RWPE1 (cell line): ENCODE measurements at regions not wholly inside any gene's neighbourhood (a gene's known extent, or its start where the extent isn't known, plus 50 kb on each side); places are given as distances from the start of the nearest gene placed in this dataset.
"Not testable (repeated sequence)": the region's sequence is repeated elsewhere in the genome, so short reads cannot be mapped to it uniquely, and the experiment has no call there.

Source experiments
- CTCF ChIA-PET: fragments of 350-600 bp; sonication (Branson Sonifier 250); formaldehyde crosslinking; extraction: SDS; loops from one replicate; lab custom pipeline; 2021; lab: Yijun Ruan, JAX
- POLR2A ChIA-PET: fragments of 400-600 bp; formaldehyde crosslinking; extraction: SDS; loops from one replicate; lab custom pipeline; 2020; ENCODE audit warnings: antibody characterized with exemption; ENCODE audit not compliant: low non-redundant PET; lab: Yijun Ruan, JAX
- DNase-seq: peaks from one replicate; pipeline ENCODE4 v3.0.0; 2012; ENCODE audit warnings: low spot score
- H3K27ac ChIP-seq: fragments of 450-650 bp; 2 replicates; pipeline ENCODE4 v1.5.1; 2017
- CTCF ChIP-seq: fragments of 450-650 bp; conservative IDR thresholded peaks from 2 replicates; pipeline ENCODE4 v1.5.1; 2017; ENCODE audit warnings: low read depth, mild to moderate bottlenecking

DNA sequence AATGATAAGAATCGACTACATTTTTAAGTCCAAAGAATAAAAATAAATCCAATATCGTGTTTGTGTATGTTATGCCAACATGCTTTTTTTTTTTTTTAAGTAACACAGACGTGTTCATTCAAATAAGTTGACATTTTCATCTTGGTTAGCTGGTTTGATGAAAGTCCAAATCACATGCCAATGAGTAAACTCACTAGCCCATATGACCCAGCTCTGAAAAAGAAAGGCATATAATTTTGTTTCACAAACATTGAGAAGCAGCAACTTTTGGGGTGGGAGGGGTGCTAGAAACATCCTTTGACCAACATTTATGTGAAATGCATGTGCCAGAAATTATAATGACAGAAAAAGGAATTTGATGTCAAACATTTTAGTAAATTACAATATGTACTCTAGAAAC is 61.6 kb upstream of the SPP1 start:
- H3K27ac ChIP-seq = no peak overlapping the region
- CTCF ChIA-PET = interaction anchor here (0.6 to 0.9 kb wide), 3 partner anchors 12 to 406 kb away, joined by 3 to 5 read pairs (median 4); no protein-coding TSS in a partner anchor
- DNase-seq = no peak
- POLR2A ChIA-PET = no interaction called here
- no peak for TF ChIP-seq CTCF

DNA sequence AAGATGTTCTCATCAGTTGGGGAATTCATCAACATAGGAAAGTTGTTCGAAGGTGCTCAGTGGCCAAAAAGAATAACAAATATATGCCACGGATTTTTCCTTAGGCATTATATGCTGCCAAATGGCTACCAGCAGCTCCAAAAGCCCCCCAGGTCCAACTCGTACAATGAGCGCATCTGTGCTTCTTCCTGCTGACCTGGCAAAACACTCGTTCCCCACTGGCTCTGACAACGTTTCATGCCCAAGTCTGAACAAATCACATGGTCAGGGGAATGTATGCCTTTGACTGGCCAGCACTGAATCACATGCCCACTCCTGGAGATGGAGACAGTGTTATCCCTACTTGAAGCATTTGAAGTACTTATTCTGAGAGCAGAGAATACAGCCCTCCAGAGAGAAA is 59.9 kb upstream of the SPP1 start:
- no peak for DNase-seq
- no peak for TF ChIP-seq CTCF
- no peak overlapping the region for H3K27ac ChIP-seq
- POLR2A ChIA-PET = no interaction called here
- CTCF ChIA-PET = no interaction called here

- ChIA-PET CTCF (no interaction called here), POLR2A (no interaction called here)
- no peak for TF ChIP-seq CTCF
- no peak overlapping the region for H3K27ac ChIP-seq
- no peak for DNase-seq
Observed at GRCh38 chr4:87916626-87917025, 58.9 kb upstream of the SPP1 start.

GRCh38 chr4:87917911-87918310 is 57.6 kb upstream of the SPP1 start:
- POLR2A ChIA-PET, H3K27ac ChIP-seq, DNase-seq: not testable (repeated sequence)
- CTCF ChIA-PET = interaction anchor here (0.8 kb wide), 1 partner anchor 16 kb away, joined by 3 read pairs; no protein-coding TSS in a partner anchor

DNA sequence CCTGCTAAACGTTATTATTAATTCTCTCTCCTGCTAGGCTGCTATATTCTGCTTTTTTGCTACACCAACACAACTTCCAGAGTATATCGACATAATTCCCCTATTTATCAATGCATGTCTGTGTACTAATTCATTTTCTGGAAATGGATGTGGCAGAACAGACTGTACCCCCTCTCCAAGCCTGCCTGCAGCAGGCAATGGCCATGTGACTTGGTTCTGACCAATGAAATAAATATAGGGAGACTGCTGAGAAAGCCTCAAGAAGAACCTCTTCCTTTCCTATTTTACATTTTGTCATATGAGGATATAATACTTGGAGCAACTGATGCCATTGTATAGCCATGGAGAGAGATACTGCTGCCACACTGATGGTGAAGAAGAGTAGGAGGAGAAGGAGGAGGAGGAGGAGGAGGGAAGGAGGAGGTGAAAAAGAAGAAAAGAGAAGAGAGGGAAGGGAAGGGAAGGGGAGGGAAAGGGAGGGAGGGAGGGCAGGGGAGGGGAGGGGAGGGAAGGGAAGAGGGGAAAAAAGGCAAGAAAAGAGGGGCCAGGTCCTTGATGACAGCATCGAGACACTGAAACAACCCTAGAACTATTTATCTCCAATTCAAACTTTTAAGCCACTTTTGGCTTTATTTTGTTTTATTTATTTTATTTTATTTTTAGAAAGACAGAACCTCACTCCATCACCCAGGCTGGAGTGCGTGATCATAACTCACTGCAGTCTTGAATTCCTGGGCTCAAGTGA is 57.0 kb upstream of the SPP1 start:
- CTCF ChIA-PET = interaction anchor here (0.6 to 0.8 kb wide), 2 partner anchors 14 to 16 kb away, joined by 3 read pairs; no protein-coding TSS in a partner anchor

GRCh38 chr4:87919304-87919703 is 56.2 kb upstream of the SPP1 start:
- POLR2A ChIA-PET, DNase-seq, H3K27ac ChIP-seq: not testable (repeated sequence)
- CTCF ChIA-PET = interaction anchor here (0.6 kb wide), 1 partner anchor 14 kb away, joined by 3 read pairs; no protein-coding TSS in a partner anchor

More for the DNA sequence above, 57.0 kb upstream of the SPP1 start:
- no peak for TF ChIP-seq CTCF
- no peak for DNase-seq
- POLR2A ChIA-PET = no interaction called here
- H3K27ac ChIP-seq = no peak overlapping the region

DNA sequence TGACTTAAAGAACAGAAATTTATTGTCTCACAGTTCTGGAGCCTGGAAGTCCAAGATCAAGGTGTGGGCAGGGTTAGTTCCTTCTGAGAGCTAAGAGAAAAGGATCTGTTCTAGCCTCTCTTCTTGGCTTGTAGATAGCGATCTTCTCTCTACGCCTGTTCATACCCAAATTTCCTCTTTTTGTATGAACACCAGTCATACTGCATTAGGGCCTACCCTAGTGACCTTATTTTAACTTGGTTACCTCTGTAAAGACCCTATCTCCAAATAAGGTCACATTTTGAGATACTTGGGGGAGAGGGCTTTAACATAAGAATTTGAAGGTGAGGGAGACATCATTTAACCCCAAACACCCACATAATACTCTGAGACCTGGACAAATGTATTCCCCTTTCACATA is 55.6 kb upstream of the SPP1 start:
- H3K27ac ChIP-seq = no peak overlapping the region
- ChIA-PET POLR2A (no interaction called here), CTCF (interaction anchor here (0.7 kb wide), 1 partner anchor 243 kb away, joined by 3 read pairs; no protein-coding TSS in a partner anchor)
- no peak for TF ChIP-seq CTCF
- no peak for DNase-seq
